Fibroblast of lung (primary cell): ENCODE measurements at regions not wholly inside any gene's neighbourhood (a gene's known extent, or its start where the extent isn't known, plus 50 kb on each side); places are given as distances from the start of the nearest gene placed in this dataset.

Experiments
- EZH2 ChIP-seq: IDR thresholded peaks from 2 replicates; pipeline ENCODE4 v1.5.1; 2012; ENCODE audit warnings: low read length, control low read depth, mild to moderate bottlenecking; ENCODE audit errors: missing control alignments
- TF ChIP-seq, protein P1 (sequence below), 2 donors: IDR thresholded peaks in 1 of 2; conservative IDR thresholded peaks in 1 of 2; 1 replicate in 1 of 2; 2 replicates in 1 of 2; pipeline ENCODE4 v1.5.1; 2011 to 2012; ENCODE audit warnings: low read length in 2 of 2, control low read depth in 1 of 2, inconsistent platforms in 1 of 2, low read depth in 1 of 2, mild to moderate bottlenecking in 1 of 2

DNA sequence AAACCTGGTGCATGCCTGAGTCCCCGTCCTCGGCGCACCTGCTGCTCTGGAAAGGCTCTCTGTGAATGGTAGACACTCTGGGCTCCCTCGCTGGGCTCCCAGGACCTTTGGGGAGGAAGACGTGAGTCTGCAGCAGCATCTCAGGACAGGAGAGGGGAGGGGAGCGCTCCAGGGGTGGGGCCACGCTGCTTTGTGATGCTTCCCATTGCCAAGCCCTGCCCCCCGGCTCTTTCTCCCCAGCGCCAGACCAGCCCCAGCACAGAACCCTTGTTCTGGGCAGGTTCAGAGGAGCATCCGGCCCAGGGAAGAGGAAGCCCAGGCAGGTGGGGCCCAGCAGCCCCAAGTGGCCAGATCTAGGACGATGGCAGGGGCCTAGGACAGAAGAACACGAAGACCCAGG is 111.2 kb downstream of the BRD1 start:
- TF ChIP-seq, protein P1, sequence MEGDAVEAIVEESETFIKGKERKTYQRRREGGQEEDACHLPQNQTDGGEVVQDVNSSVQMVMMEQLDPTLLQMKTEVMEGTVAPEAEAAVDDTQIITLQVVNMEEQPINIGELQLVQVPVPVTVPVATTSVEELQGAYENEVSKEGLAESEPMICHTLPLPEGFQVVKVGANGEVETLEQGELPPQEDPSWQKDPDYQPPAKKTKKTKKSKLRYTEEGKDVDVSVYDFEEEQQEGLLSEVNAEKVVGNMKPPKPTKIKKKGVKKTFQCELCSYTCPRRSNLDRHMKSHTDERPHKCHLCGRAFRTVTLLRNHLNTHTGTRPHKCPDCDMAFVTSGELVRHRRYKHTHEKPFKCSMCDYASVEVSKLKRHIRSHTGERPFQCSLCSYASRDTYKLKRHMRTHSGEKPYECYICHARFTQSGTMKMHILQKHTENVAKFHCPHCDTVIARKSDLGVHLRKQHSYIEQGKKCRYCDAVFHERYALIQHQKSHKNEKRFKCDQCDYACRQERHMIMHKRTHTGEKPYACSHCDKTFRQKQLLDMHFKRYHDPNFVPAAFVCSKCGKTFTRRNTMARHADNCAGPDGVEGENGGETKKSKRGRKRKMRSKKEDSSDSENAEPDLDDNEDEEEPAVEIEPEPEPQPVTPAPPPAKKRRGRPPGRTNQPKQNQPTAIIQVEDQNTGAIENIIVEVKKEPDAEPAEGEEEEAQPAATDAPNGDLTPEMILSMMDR (conservative IDR thresholded peaks at IDR 0.05 in 1 of 2, IDR thresholded peaks at IDR 0.05 in 1 of 2; ENCODE audit: low read depth in 1 of 2, low read length in 2 of 2): no peak
- TF ChIP-seq EZH2: no peak
